ENCODE measurements at regions not wholly inside any gene's neighbourhood (a gene's known extent, or its start where the extent isn't known, plus 50 kb on each side); places are given as distances from the start of the nearest gene placed in this dataset.

GRCh38 chr9:79037338-79037737, 534.4 kb upstream of the TLE4 start:
- intact Hi-C loops (cut with micrococcal nuclease; ENCODE audit: unreplicated experiment): no loop called here
- Mint-ChIP-seq H3K27me3 (ENCODE audit: unreplicated experiment) (no peaks in the 10 kb centered on the region), H3K4me1 (ENCODE audit: low read depth, unreplicated experiment) (no peaks in the 10 kb centered on the region), H3K27ac (ENCODE audit: unreplicated experiment) (no peak overlapping the region), H3K9me3 (ENCODE audit: low read depth, unreplicated experiment) (no peaks in the 10 kb centered on the region), H3K4me3 (ENCODE audit: low read depth, unreplicated experiment) (no peak overlapping the region), H3K36me3 (ENCODE audit: insufficient read depth, unreplicated experiment) (no peaks in the 10 kb centered on the region)
- no TSS peak for BruUV-seq (replicated peaks)
- CTCF ChIA-PET: no interaction called here
- DNase-seq: no peak
- TF ChIP-seq CTCF (IDR thresholded peaks at IDR 0.05; ENCODE audit: unreplicated experiment): no peak

- intact Hi-C loops (cut with micrococcal nuclease; ENCODE audit: unreplicated experiment): no loop called here
- no peak for DNase-seq
- CTCF ChIA-PET: no interaction called here
- Mint-ChIP-seq H3K9me3 (ENCODE audit: low read depth, unreplicated experiment) (peaks cover 3% of the 10 kb centered on the region), H3K4me1 (ENCODE audit: low read depth, unreplicated experiment) (no peaks in the 10 kb centered on the region), H3K27me3 (ENCODE audit: unreplicated experiment) (no peaks in the 10 kb centered on the region), H3K36me3 (ENCODE audit: insufficient read depth, unreplicated experiment) (no peaks in the 10 kb centered on the region), H3K4me3 (ENCODE audit: low read depth, unreplicated experiment) (no peak overlapping the region), H3K27ac (ENCODE audit: unreplicated experiment) (no peak overlapping the region)
- BruUV-seq (replicated peaks): no TSS peak
- TF ChIP-seq CTCF (IDR thresholded peaks at IDR 0.05; ENCODE audit: unreplicated experiment): no peak
These were observed 531.1 kb upstream of the TLE4 start for GRCh38 chr9:79040671-79041070.

GRCh38 chr9:79041266-79041665, 530.5 kb upstream of the TLE4 start:
- TF ChIP-seq CTCF (IDR thresholded peaks at IDR 0.05; ENCODE audit: unreplicated experiment): no peak
- no peak overlapping the region for H3K4me3 Mint-ChIP-seq (ENCODE audit: low read depth, unreplicated experiment)
- H3K4me1 Mint-ChIP-seq (ENCODE audit: low read depth, unreplicated experiment): no peaks in the 10 kb centered on the region
- no peak for DNase-seq
- BruUV-seq (replicated peaks): no TSS peak
- intact Hi-C loops (cut with micrococcal nuclease; ENCODE audit: unreplicated experiment): no loop called here
- H3K27me3 Mint-ChIP-seq (ENCODE audit: unreplicated experiment): no peaks in the 10 kb centered on the region
- no peaks in the 10 kb centered on the region for H3K36me3 Mint-ChIP-seq (ENCODE audit: insufficient read depth, unreplicated experiment)
- H3K27ac Mint-ChIP-seq (ENCODE audit: unreplicated experiment): no peak overlapping the region
- CTCF ChIA-PET: no interaction called here
- H3K9me3 Mint-ChIP-seq (ENCODE audit: low read depth, unreplicated experiment): peaks cover 3% of the 10 kb centered on the region

- H3K4me3 Mint-ChIP-seq (ENCODE audit: low read depth, unreplicated experiment): no peak overlapping the region
- no peak for TF ChIP-seq CTCF (IDR thresholded peaks at IDR 0.05; ENCODE audit: unreplicated experiment)
- no peaks in the 10 kb centered on the region for H3K4me1 Mint-ChIP-seq (ENCODE audit: low read depth, unreplicated experiment)
- intact Hi-C loops (cut with micrococcal nuclease; ENCODE audit: unreplicated experiment): no loop called here
- H3K27me3 Mint-ChIP-seq (ENCODE audit: unreplicated experiment): no peaks in the 10 kb centered on the region
- no peaks in the 10 kb centered on the region for H3K36me3 Mint-ChIP-seq (ENCODE audit: insufficient read depth, unreplicated experiment)
- BruUV-seq (replicated peaks): no TSS peak
- H3K9me3 Mint-ChIP-seq (ENCODE audit: low read depth, unreplicated experiment): peaks cover 3% of the 10 kb centered on the region
- DNase-seq: no peak
- H3K27ac Mint-ChIP-seq (ENCODE audit: unreplicated experiment): no peak overlapping the region
- CTCF ChIA-PET: no interaction called here
These were observed 527.8 kb upstream of the TLE4 start for GRCh38 chr9:79043916-79044315.

GRCh38 chr9:79046401-79046800, 525.4 kb upstream of the TLE4 start:
- no peak overlapping the region for H3K4me3 Mint-ChIP-seq (ENCODE audit: low read depth, unreplicated experiment)
- CTCF ChIA-PET: no interaction called here

More at GRCh38 chr9:79046401-79046800, 525.4 kb upstream of the TLE4 start:
- DNase-seq: no peak
- BruUV-seq (replicated peaks): no TSS peak
- intact Hi-C loops (cut with micrococcal nuclease; ENCODE audit: unreplicated experiment): no loop called here
- Mint-ChIP-seq H3K27ac (ENCODE audit: unreplicated experiment) (no peak overlapping the region), H3K27me3 (ENCODE audit: unreplicated experiment) (no peaks in the 10 kb centered on the region), H3K9me3 (ENCODE audit: low read depth, unreplicated experiment) (peaks cover 3% of the 10 kb centered on the region), H3K4me1 (ENCODE audit: low read depth, unreplicated experiment) (no peaks in the 10 kb centered on the region), H3K36me3 (ENCODE audit: insufficient read depth, unreplicated experiment) (no peaks in the 10 kb centered on the region)
- TF ChIP-seq CTCF (IDR thresholded peaks at IDR 0.05; ENCODE audit: unreplicated experiment): no peak
